ENCODE measurements at regions not wholly inside any gene's neighbourhood (a gene's known extent, or its start where the extent isn't known, plus 50 kb on each side); places are given as distances from the start of the nearest gene placed in this dataset.

DNA sequence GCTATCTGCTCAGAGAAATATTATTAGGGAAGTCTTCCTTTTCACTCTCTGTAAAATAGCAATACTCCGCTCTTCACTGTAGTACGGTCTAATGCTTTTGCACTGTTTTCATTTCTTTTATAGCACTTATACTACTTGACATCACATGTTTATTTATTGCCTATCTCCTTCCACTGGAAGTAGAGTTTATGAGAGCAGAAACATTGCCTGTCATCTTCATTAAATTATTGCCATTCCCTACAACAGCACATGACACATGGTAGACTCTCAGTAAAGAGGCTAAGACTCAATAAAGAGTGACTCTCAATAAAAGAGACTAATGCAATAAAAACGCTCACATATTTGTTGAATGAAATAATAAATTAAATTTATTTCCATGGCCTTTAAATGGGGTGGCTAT lies 241.3 kb upstream of the MAGEC2 start:
- TF ChIP-seq, protein P1, sequence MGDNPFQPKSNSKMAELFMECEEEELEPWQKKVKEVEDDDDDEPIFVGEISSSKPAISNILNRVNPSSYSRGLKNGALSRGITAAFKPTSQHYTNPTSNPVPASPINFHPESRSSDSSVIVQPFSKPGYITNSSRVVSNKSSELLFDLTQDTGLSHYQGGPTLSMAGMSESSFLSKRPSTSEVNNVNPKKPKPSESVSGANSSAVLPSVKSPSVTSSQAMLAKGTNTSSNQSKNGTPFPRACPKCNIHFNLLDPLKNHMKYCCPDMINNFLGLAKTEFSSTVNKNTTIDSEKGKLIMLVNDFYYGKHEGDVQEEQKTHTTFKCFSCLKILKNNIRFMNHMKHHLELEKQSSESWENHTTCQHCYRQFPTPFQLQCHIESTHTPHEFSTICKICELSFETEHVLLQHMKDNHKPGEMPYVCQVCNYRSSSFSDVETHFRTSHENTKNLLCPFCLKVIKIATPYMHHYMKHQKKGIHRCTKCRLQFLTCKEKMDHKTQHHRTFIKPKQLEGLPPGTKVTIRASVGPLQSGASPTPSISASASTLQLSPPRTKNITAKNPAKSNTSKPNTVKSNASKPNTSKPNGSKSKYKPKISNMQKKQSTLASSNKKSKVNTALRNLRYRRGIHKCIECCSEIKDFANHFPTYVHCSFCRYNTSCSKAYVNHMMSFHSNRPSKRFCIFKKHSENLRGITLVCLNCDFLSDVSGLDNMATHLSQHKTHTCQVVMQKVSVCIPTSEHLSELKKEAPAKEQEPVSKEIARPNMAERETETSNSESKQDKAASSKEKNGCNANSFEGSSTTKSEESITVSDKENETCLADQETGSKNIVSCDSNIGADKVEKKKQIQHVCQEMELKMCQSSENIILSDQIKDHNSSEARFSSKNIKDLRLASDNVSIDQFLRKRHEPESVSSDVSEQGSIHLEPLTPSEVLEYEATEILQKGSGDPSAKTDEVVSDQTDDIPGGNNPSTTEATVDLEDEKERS (tag by site-specific recombination; IDR thresholded peaks at IDR 0.05): no peak
- TF ChIP-seq ZNF239 (tag by site-specific recombination; IDR thresholded peaks at IDR 0.05) (no peak), ZNF37A (tag by site-specific recombination; IDR thresholded peaks at IDR 0.05) (no peak), GLI2 (tag by site-specific recombination; IDR thresholded peaks at IDR 0.05; ENCODE audit: borderline replicate concordance, low read depth) (no peak), IKZF3 (tag by site-specific recombination; IDR thresholded peaks at IDR 0.05) (no peak), FEZF1 (tag by site-specific recombination; IDR thresholded peaks at IDR 0.05) (no peak), ZNF23 (tag by site-specific recombination; IDR thresholded peaks at IDR 0.05; ENCODE audit: borderline replicate concordance) (no peak)
- TF ChIP-seq, protein P2, sequence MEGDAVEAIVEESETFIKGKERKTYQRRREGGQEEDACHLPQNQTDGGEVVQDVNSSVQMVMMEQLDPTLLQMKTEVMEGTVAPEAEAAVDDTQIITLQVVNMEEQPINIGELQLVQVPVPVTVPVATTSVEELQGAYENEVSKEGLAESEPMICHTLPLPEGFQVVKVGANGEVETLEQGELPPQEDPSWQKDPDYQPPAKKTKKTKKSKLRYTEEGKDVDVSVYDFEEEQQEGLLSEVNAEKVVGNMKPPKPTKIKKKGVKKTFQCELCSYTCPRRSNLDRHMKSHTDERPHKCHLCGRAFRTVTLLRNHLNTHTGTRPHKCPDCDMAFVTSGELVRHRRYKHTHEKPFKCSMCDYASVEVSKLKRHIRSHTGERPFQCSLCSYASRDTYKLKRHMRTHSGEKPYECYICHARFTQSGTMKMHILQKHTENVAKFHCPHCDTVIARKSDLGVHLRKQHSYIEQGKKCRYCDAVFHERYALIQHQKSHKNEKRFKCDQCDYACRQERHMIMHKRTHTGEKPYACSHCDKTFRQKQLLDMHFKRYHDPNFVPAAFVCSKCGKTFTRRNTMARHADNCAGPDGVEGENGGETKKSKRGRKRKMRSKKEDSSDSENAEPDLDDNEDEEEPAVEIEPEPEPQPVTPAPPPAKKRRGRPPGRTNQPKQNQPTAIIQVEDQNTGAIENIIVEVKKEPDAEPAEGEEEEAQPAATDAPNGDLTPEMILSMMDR (tag by site-specific recombination; IDR thresholded peaks at IDR 0.05): no peak
- TF ChIP-seq, protein P3, sequence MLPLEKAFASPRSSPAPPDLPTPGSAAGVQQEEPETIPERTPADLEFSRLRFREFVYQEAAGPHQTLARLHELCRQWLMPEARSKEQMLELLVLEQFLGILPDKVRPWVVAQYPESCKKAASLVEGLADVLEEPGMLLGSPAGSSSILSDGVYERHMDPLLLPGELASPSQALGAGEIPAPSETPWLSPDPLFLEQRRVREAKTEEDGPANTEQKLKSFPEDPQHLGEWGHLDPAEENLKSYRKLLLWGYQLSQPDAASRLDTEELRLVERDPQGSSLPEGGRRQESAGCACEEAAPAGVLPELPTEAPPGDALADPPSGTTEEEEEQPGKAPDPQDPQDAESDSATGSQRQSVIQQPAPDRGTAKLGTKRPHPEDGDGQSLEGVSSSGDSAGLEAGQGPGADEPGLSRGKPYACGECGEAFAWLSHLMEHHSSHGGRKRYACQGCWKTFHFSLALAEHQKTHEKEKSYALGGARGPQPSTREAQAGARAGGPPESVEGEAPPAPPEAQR (tag by site-specific recombination; IDR thresholded peaks at IDR 0.05): no peak
- TF ChIP-seq, protein P4, sequence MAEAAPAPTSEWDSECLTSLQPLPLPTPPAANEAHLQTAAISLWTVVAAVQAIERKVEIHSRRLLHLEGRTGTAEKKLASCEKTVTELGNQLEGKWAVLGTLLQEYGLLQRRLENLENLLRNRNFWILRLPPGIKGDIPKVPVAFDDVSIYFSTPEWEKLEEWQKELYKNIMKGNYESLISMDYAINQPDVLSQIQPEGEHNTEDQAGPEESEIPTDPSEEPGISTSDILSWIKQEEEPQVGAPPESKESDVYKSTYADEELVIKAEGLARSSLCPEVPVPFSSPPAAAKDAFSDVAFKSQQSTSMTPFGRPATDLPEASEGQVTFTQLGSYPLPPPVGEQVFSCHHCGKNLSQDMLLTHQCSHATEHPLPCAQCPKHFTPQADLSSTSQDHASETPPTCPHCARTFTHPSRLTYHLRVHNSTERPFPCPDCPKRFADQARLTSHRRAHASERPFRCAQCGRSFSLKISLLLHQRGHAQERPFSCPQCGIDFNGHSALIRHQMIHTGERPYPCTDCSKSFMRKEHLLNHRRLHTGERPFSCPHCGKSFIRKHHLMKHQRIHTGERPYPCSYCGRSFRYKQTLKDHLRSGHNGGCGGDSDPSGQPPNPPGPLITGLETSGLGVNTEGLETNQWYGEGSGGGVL (tag by site-specific recombination; IDR thresholded peaks at IDR 0.05): no peak
